ENCODE measurements at regions not wholly inside any gene's neighbourhood (a gene's known extent, or its start where the extent isn't known, plus 50 kb on each side); places are given as distances from the start of the nearest gene placed in this dataset.

DNA sequence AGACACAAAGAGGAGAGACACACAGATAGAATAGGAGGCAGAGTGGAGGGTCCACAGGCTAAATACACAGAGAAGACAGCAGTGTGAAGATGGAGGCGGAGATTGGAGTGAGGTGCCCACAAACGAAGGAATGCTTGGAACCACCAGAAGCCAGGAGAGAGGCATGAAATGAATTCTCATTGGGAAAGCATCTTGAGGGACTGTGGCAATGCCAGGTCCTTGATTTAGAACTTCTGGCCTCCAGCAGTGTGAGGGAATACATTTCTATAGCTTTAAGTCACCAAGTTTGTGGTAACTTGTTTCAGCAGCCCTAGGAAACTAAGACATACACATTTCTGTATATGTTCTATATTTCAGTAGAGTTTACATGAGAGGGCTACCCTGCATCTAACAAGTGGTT is 396.6 kb upstream of the ZNF608 start:
- Histone ChIP-seq H3K27me3 (ENCODE audit: control insufficient read depth in 1 of 2, insufficient read depth in 2 of 2, low read length in 2 of 2) (no peaks in the 10 kb centered on the region), H4K20me1 (ENCODE audit: insufficient read depth, low read length) (no peaks in the 10 kb centered on the region), H3K4me1 (ENCODE audit: insufficient read depth, low read length) (no peaks in the 10 kb centered on the region), H3K9me3 (ENCODE audit: low read length) (no peaks in the 10 kb centered on the region), H3K9ac (ENCODE audit: insufficient read depth, low read depth, low read length) (no peak overlapping the region), H3K36me3 (replicated peaks in 1 of 2; ENCODE audit: control insufficient read depth in 1 of 2, insufficient read depth in 2 of 2, low read length in 2 of 2) (no peaks in the 10 kb centered on the region), H3K27ac (ENCODE audit: extremely low read length, insufficient read depth, low read length) (no peak overlapping the region), H3K79me2 (ENCODE audit: insufficient read depth, low read length) (no peaks in the 10 kb centered on the region), H3K4me3 (replicated peaks in 1 of 3; ENCODE audit: insufficient read depth in 1 of 3, low read depth in 2 of 3, low read length in 3 of 3) (no peak overlapping the region), H3K4me2 (ENCODE audit: low read depth, low read length) (no peak overlapping the region), H2AFZ (ENCODE audit: low read length) (no peak overlapping the region)
- DNase-seq (ENCODE audit: low spot score) (no peak), ATAC-seq (no peak), FAIRE-seq (no peak)
- no peak for TF ChIP-seq GPN1 (CRISPR knock-in tag; IDR thresholded peaks at IDR 0.05; ENCODE audit: borderline replicate concordance)
- no peak for TF ChIP-seq RFXANK (CRISPR knock-in tag; IDR thresholded peaks at IDR 0.05)
- no peak for TF ChIP-seq RAD21 (CRISPR knock-in tag; IDR thresholded peaks at IDR 0.05)
- TF ChIP-seq TOPORS (CRISPR knock-in tag; IDR thresholded peaks at IDR 0.05), result no peak
- no peak for TF ChIP-seq DNMT3B (CRISPR knock-in tag; conservative IDR thresholded peaks at IDR 0.05)
- TF ChIP-seq RORA (CRISPR knock-in tag; IDR thresholded peaks at IDR 0.05), result no peak
- TF ChIP-seq SP5 (CRISPR knock-in tag; IDR thresholded peaks at IDR 0.05; ENCODE audit: borderline replicate concordance, low read depth), result no peak
- TF ChIP-seq ZNF34 (CRISPR knock-in tag; IDR thresholded peaks at IDR 0.05; ENCODE audit: borderline replicate concordance), result no peak
- no peak for TF ChIP-seq ZNF678 (CRISPR knock-in tag; IDR thresholded peaks at IDR 0.05)
- no peak for TF ChIP-seq CENPBD1 (CRISPR knock-in tag; IDR thresholded peaks at IDR 0.05; ENCODE audit: borderline replicate concordance, low read depth)
- no peak for TF ChIP-seq ZNF30 (CRISPR knock-in tag; IDR thresholded peaks at IDR 0.05)
- TF ChIP-seq DMAP1 (CRISPR knock-in tag; IDR thresholded peaks at IDR 0.05), result no peak
- TF ChIP-seq ETV6 (CRISPR knock-in tag; conservative IDR thresholded peaks at IDR 0.05), result no peak
- no peak for TF ChIP-seq HOMEZ (CRISPR knock-in tag; IDR thresholded peaks at IDR 0.05; ENCODE audit: low read depth)
- intact Hi-C loops (cut with micrococcal nuclease; ENCODE audit: unreplicated experiment) (no loop called here), in situ Hi-C loops (cut with HindIII; ENCODE audit: extremely low pct_ligation_motif_present, low pct_unique_long_range_greater_than_20kb) (no loop called here)
- WGBS (ENCODE audit: low lambda C conversion rate), result 3% methylated on average over 2 of the region's 2 CpGs
- no TSS peak for BruUV-seq (replicated peaks)
- ChIA-PET CTCF (ENCODE audit: low intra/inter-chr PET ratio, low total read pairs) (no interaction called here), POLR2A (no interaction called here)

Data from HepG2 (cell line).